HCT116 (cell line): ENCODE measurements at regions not wholly inside any gene's neighbourhood (a gene's known extent, or its start where the extent isn't known, plus 50 kb on each side); places are given as distances from the start of the nearest gene placed in this dataset.

Source experiments
- ATAC-seq: fragments of 200-7000 bp; cut with Tn5 transposase; 2 replicates; pipeline ENCODE4 v1.9.1; 2020; ENCODE audit warnings: mild to moderate bottlenecking, moderate library complexity
- BruUV-seq: library from RNA; stranded (reverse); fragments of 400-500 nt; replicated peaks from 2 replicates; lab custom pipeline; 2021; lab: Mats Ljungman, UMichigan
- CTCF ChIA-PET: fragments of 300-600 bp; sonication (Branson Sonifier 250); formaldehyde crosslinking; loops from one replicate; lab custom pipeline; 2021; ENCODE audit warnings: antibody characterized with exemption; lab: Charles Lee
- POLR2A ChIA-PET: fragments of 300-600, 350-600 bp; sonication (Branson Sonifier 250); formaldehyde crosslinking; loops from one replicate; lab custom pipeline; 2021; ENCODE audit warnings: antibody characterized with exemption; lab: Charles Lee
- RAD21 ChIA-PET, 2 experiments: fragments of 300-600 bp; sonication (Branson Sonifier 250); formaldehyde crosslinking; loops; one replicate each; lab custom pipeline; 2023; ENCODE audit warnings: low total read pairs in 2 of 2; ENCODE audit not compliant: uncharacterized antibody in 2 of 2, unreplicated experiment in 2 of 2, low non-redundant PET in 1 of 2; lab: Charles Lee
- DNase-seq: peaks from one replicate; pipeline ENCODE4 v3.0.0-alpha.2; 2010; ENCODE audit warnings: low read depth, low spot score
- H2AFZ ChIP-seq: fragments of 200-600 bp; shearing (Covaris generic), sonication (generic); 2 replicates; pipeline ENCODE4 v1.6.1; 2017; ENCODE audit warnings: low read depth, mixed run types, mixed read lengths, antibody characterized with exemption, low read length; ENCODE audit not compliant: poor library complexity, severe bottlenecking
- H3K27ac ChIP-seq: 2 replicates; pipeline ENCODE4 v1.5.1; 2012; ENCODE audit warnings: low read depth, low read length
- H3K27me3 ChIP-seq: fragments of 200-600 bp; sonication (generic); 2 replicates; pipeline ENCODE4 v1.6.1; 2016; ENCODE audit warnings: mixed run types, low read length, mixed read lengths; ENCODE audit not compliant: insufficient read depth
- H3K36me3 ChIP-seq, 2 experiments: fragments of 200-500 bp in 1 of 2; fragments of 200-600 bp in 1 of 2; sonication (Bioruptor generic) in 1 of 2; sonication (generic) in 1 of 2; 2 replicates each; pipeline versions ENCODE4 v1.5.1 to v1.6.1; 2014 to 2016; ENCODE audit warnings: low read length in 2 of 2, inconsistent platforms in 1 of 2, mixed read lengths in 1 of 2, mixed run types in 1 of 2; ENCODE audit not compliant: insufficient read depth in 2 of 2, control insufficient read depth in 1 of 2
- H3K4me1 ChIP-seq, 2 experiments: fragments of 200-600 bp in 1 of 2; sonication (generic) in 1 of 2; 2 replicates each; pipeline versions ENCODE4 v1.5.1 to v1.6.1; 2012 to 2017; ENCODE audit warnings: low read length in 2 of 2, inconsistent platforms in 1 of 2, mild to moderate bottlenecking in 1 of 2, mixed read lengths in 1 of 2, mixed run types in 1 of 2, moderate library complexity in 1 of 2; ENCODE audit not compliant: insufficient read depth in 2 of 2, control insufficient read depth in 1 of 2
- H3K4me2 ChIP-seq: fragments of 200-600 bp; sonication (generic); 2 replicates; pipeline ENCODE4 v1.6.1; 2017; ENCODE audit warnings: mixed run types, low read length, mixed read lengths
- H3K4me3 ChIP-seq, 2 experiments: fragments of 200-600 bp in 1 of 2; sonication (generic) in 1 of 2; replicated peaks in 1 of 2; 2 replicates each; pipeline ENCODE4 v1.5.1; 2011 to 2016; ENCODE audit warnings: low read length in 2 of 2, control low read depth in 1 of 2, low read depth in 1 of 2, mild to moderate bottlenecking in 1 of 2, mixed read lengths in 1 of 2, mixed run types in 1 of 2
- H3K79me2 ChIP-seq: fragments of 200-600 bp; sonication (generic); 2 replicates; pipeline ENCODE4 v1.6.1; 2017; ENCODE audit warnings: mild to moderate bottlenecking, mixed run types, low read length, moderate library complexity, mixed read lengths; ENCODE audit not compliant: insufficient read depth
- H3K9ac ChIP-seq: fragments of 200-600 bp; sonication (generic); 2 replicates; pipeline ENCODE4 v1.6.1; 2016; ENCODE audit warnings: low read length, mixed read lengths
- H3K9me2 ChIP-seq: fragments of 200-600 bp; sonication (generic), shearing (Covaris generic); 2 replicates; pipeline ENCODE4 v1.6.1; 2017; ENCODE audit warnings: mixed run types, mild to moderate bottlenecking, moderate library complexity; ENCODE audit not compliant: insufficient read depth
- H3K9me3 ChIP-seq, 2 experiments: fragments of 200-500 bp in 1 of 2; fragments of 200-600 bp in 1 of 2; sonication (Bioruptor generic) in 1 of 2; sonication (generic) in 1 of 2; 2 replicates each; pipeline ENCODE4 v1.6.1; 2014 to 2017; ENCODE audit warnings: low read length in 2 of 2, mixed read lengths in 2 of 2, inconsistent platforms in 1 of 2, low read depth in 1 of 2, mild to moderate bottlenecking in 1 of 2, mixed run types in 1 of 2, moderate library complexity in 1 of 2; ENCODE audit not compliant: control insufficient read depth in 1 of 2, insufficient read depth in 1 of 2
- H4K20me1 ChIP-seq: fragments of 200-600 bp; sonication (generic), shearing (Covaris generic); 2 replicates; pipeline ENCODE4 v1.6.1; 2017; ENCODE audit warnings: mixed run types, mild to moderate bottlenecking, moderate library complexity; ENCODE audit not compliant: insufficient read depth
- CBX3 ChIP-seq: IDR thresholded peaks from 2 replicates; pipeline ENCODE4 v1.6.1; 2012; ENCODE audit warnings: low read depth
- ELF1 ChIP-seq: IDR thresholded peaks from 2 replicates; pipeline ENCODE4 v1.6.1; 2012; ENCODE audit warnings: low read depth, borderline replicate concordance
- EZH2 ChIP-seq: fragments of 200-600 bp; sonication (generic); IDR thresholded peaks from 2 replicates; pipeline ENCODE4 v1.6.1; 2017; ENCODE audit warnings: antibody characterized with exemption, mixed run types
- EZH2phosphoT487 ChIP-seq: fragments of 200-600 bp; IDR thresholded peaks from 2 replicates; pipeline ENCODE4 v1.6.1; 2018; ENCODE audit warnings: antibody characterized with exemption, borderline replicate concordance
- FOSL1 ChIP-seq: IDR thresholded peaks from 2 replicates; pipeline ENCODE4 v1.6.1; 2012; ENCODE audit warnings: low read depth
- JUND ChIP-seq: IDR thresholded peaks from 2 replicates; pipeline ENCODE4 v1.6.1; 2012
- MAX ChIP-seq: IDR thresholded peaks from 2 replicates; pipeline ENCODE4 v1.6.1; 2012
- RAD21 ChIP-seq: IDR thresholded peaks from 2 replicates; pipeline ENCODE4 v1.6.1; 2012; ENCODE audit warnings: low read depth, mild to moderate bottlenecking
- REST ChIP-seq: IDR thresholded peaks from 2 replicates; pipeline ENCODE4 v1.6.1; 2012; ENCODE audit warnings: low read depth
- SIN3A ChIP-seq: IDR thresholded peaks from 2 replicates; pipeline ENCODE4 v1.6.1; 2012; ENCODE audit warnings: low read depth
- SP1 ChIP-seq: IDR thresholded peaks from 2 replicates; pipeline ENCODE4 v1.6.1; 2012; ENCODE audit warnings: low read depth
- SRF ChIP-seq: IDR thresholded peaks from 2 replicates; pipeline ENCODE4 v1.6.1; 2012; ENCODE audit warnings: low read depth
- TCF7L2 ChIP-seq: IDR thresholded peaks from 2 replicates; pipeline ENCODE4 v1.7.0; 2011; ENCODE audit warnings: borderline replicate concordance, inconsistent platforms; ENCODE audit not compliant: insufficient read depth, insufficient read length; ENCODE audit errors: extremely low read depth
- ZBTB33 ChIP-seq: IDR thresholded peaks from 2 replicates; pipeline ENCODE4 v1.6.1; 2011; ENCODE audit warnings: mild to moderate bottlenecking, low read length, moderate library complexity; ENCODE audit not compliant: insufficient replicate concordance; ENCODE audit errors: extremely low read depth
- ZFX ChIP-seq: fragments of 450-650 bp; IDR thresholded peaks from 2 replicates; pipeline ENCODE4 v1.6.1; 2017
- ZNF274 ChIP-seq: fragments of 200-500 bp; sonication (Bioruptor generic); IDR thresholded peaks from 2 replicates; pipeline ENCODE4 v1.6.1; 2014; ENCODE audit warnings: mild to moderate bottlenecking, low read depth, low read length, inconsistent platforms
- intact Hi-C: fragments of 100-400 bp; cut with micrococcal nuclease; formaldehyde crosslinking; loops from 2 replicates; pipeline ENCODE4 v1.10.0; 2022

- no peaks in the 10 kb centered on the region for H3K9me3 ChIP-seq
- H3K27me3 ChIP-seq, result 0 out of 2 replicates have a peak, but pooled peaks cover 14% of the 10 kb centered on the region
- H3K9ac ChIP-seq, result no peak overlapping the region
- H3K36me3 ChIP-seq, result no peaks in the 10 kb centered on the region
- ChIA-PET CTCF (no interaction called here), RAD21 (no interaction called here), POLR2A (no interaction called here)
- H2AFZ ChIP-seq, result no peak overlapping the region
- TF ChIP-seq EZH2 (no peak), ZFX (no peak), JUND (no peak), SIN3A (no peak), RAD21 (no peak)
- H3K4me3 ChIP-seq, result no peak overlapping the region
- ATAC-seq (no peak), DNase-seq (no peak)
- no peaks in the 10 kb centered on the region for H3K9me2 ChIP-seq
- BruUV-seq, result no TSS peak
- no peaks in the 10 kb centered on the region; the same call in 1 of the 2 replicates for H4K20me1 ChIP-seq
- intact Hi-C loops, result no loop called here
- no peaks in the 10 kb centered on the region for H3K79me2 ChIP-seq
- H3K4me1 ChIP-seq, result no peaks in the 10 kb centered on the region
- H3K27ac ChIP-seq, result no peak overlapping the region
- no peak overlapping the region for H3K4me2 ChIP-seq
These were observed 237.5 kb downstream of the HNRNPD start for GRCh38 chr4:82136161-82136801.

GRCh38 chr4:82128355-82128754 is 245.4 kb downstream of the HNRNPD start:
- no peak for ATAC-seq
- H3K27ac ChIP-seq, result no peak overlapping the region
- ChIA-PET POLR2A (no interaction called here), CTCF (no interaction called here), RAD21 (no interaction called here)
- H4K20me1 ChIP-seq, result no peaks in the 10 kb centered on the region; the same call in 1 of the 2 replicates
- H3K9ac ChIP-seq, result no peak overlapping the region
- H3K4me3 ChIP-seq, result no peak overlapping the region
- BruUV-seq, result no TSS peak
- H3K79me2 ChIP-seq, result no peaks in the 10 kb centered on the region
- no peaks in the 10 kb centered on the region for H3K36me3 ChIP-seq
- no peaks in the 10 kb centered on the region for H3K9me2 ChIP-seq
- H3K27me3 ChIP-seq, result peaks cover 16% of the 10 kb centered on the region; the same call in 1 of the 2 replicates
- no peaks in the 10 kb centered on the region for H3K9me3 ChIP-seq
- DNase-seq, result no peak
- H3K4me1 ChIP-seq, result no peaks in the 10 kb centered on the region
- H3K4me2 ChIP-seq, result no peak overlapping the region
- intact Hi-C loops, result no loop called here
- no peak overlapping the region for H2AFZ ChIP-seq
- TF ChIP-seq ZNF274 (no peak), SRF (no peak), TCF7L2 (no peak), SP1 (no peak), CBX3 (no peak), ZFX (no peak), ZBTB33 (no peak), EZH2 (no peak), EZH2phosphoT487 (no peak), MAX (no peak), FOSL1 (no peak), REST (no peak), ELF1 (no peak)
